Hindlimb muscle (tissue), 1 donor: ENCODE measurements at regions not wholly inside any gene's neighbourhood (a gene's known extent, or its start where the extent isn't known, plus 50 kb on each side); places are given as distances from the start of the nearest gene placed in this dataset.
A peak's percentile ranks its signal among the peaks of the same experiment; 100 is the strongest.

Experiments used
- DNase-seq: peaks from one replicate; pipeline ENCODE4 v3.0.0-alpha.2; 2013

GRCh38 chr9:103942200-103942599 lies 151.9 kb upstream of the SMC2 start:
- DNase-seq, result no peak

- no peak for DNase-seq
These were observed 151.5 kb upstream of the SMC2 start for GRCh38 chr9:103942651-103943050.

- DNase-seq, result no peak
These were observed 145.0 kb upstream of the SMC2 start for GRCh38 chr9:103949096-103949495.

GRCh38 chr9:103977163-103977562 lies 116.9 kb upstream of the SMC2 start:
- DNase-seq, result no peak

- DNase-seq, result no peak
These were observed 115.7 kb upstream of the SMC2 start for GRCh38 chr9:103978396-103978795.

- no peak for DNase-seq
These were observed 112.2 kb upstream of the SMC2 start for GRCh38 chr9:103981912-103982311.

GRCh38 chr9:103985077-103985476 lies 109.0 kb upstream of the SMC2 start:
- no peak for DNase-seq

- DNase-seq, result peak; percentile 2
These were observed 105.3 kb upstream of the SMC2 start for GRCh38 chr9:103988821-103989220.

GRCh38 chr9:103990311-103990710 lies 103.8 kb upstream of the SMC2 start:
- no peak for DNase-seq

GRCh38 chr9:103991001-103991400 lies 103.1 kb upstream of the SMC2 start:
- DNase-seq, result no peak

GRCh38 chr9:103991698-103992097 lies 102.4 kb upstream of the SMC2 start:
- peak; percentile 16 for DNase-seq

GRCh38 chr9:103992938-103993579 lies 101.0 kb upstream of the SMC2 start:
- DNase-seq, result no peak

- DNase-seq, result no peak
These were observed 96.2 kb upstream of the SMC2 start for GRCh38 chr9:103997856-103998370.

- DNase-seq, result no peak
These were observed 94.6 kb upstream of the SMC2 start for GRCh38 chr9:103999375-104000062.

GRCh38 chr9:104009826-104010225 lies 84.3 kb upstream of the SMC2 start:
- DNase-seq, result no peak

- no peak for DNase-seq
These were observed 72.0 kb upstream of the SMC2 start for GRCh38 chr9:104022083-104022482.

- no peak for DNase-seq
These were observed 69.0 kb upstream of the SMC2 start for GRCh38 chr9:104025104-104025503.

- no peak for DNase-seq
These were observed 68.2 kb upstream of the SMC2 start for GRCh38 chr9:104025945-104026344.

GRCh38 chr9:104027295-104027694 lies 66.8 kb upstream of the SMC2 start:
- DNase-seq, result no peak

GRCh38 chr9:104028827-104029226 lies 65.3 kb upstream of the SMC2 start:
- DNase-seq, result no peak
